Uterus (tissue), 2 donors: ENCODE measurements at regions not wholly inside any gene's neighbourhood (a gene's known extent, or its start where the extent isn't known, plus 50 kb on each side); places are given as distances from the start of the nearest gene placed in this dataset.

Experiments
- CTCF ChIP-seq, 4 experiments: fragments of 200-600 bp in 2 of 4; fragments of 450-650 bp in 2 of 4; sonication (generic) in 2 of 4; IDR thresholded peaks; one replicate each; pipeline ENCODE4 v1.5.1; 2016 to 2019; ENCODE audit warnings: antibody characterized with exemption in 4 of 4, mild to moderate bottlenecking in 2 of 4, moderate library complexity in 1 of 4
- POLR2A ChIP-seq, 2 donors: fragments of 450-650 bp; IDR thresholded peaks; one replicate each; pipeline ENCODE4 v1.6.1; 2016; ENCODE audit warnings: antibody characterized with exemption in 2 of 2, mild to moderate bottlenecking in 1 of 2, moderate library complexity in 1 of 2

GRCh38 chr7:156547884-156548561, 92.6 kb upstream of the RNF32 start:
- TF ChIP-seq CTCF (IDR thresholded peaks at IDR 0.05) (no peak), POLR2A (IDR thresholded peaks at IDR 0.05) (no peak)
